ENCODE measurements at regions not wholly inside any gene's neighbourhood (a gene's known extent, or its start where the extent isn't known, plus 50 kb on each side); places are given as distances from the start of the nearest gene placed in this dataset.

GRCh38 chr13:31957772-31958171, 73.8 kb upstream of the FRY start:
- no peaks in the 10 kb centered on the region for H3K27me3 ChIP-seq (ENCODE audit: control insufficient read depth, low read length)
- TF ChIP-seq EZH2phosphoT487 (IDR thresholded peaks at IDR 0.05; ENCODE audit: borderline replicate concordance, low read length) (no peak), CTCF (IDR thresholded peaks at IDR 0.05; ENCODE audit: low read depth, low read length, poor library complexity, severe bottlenecking) (no peak)

DNA sequence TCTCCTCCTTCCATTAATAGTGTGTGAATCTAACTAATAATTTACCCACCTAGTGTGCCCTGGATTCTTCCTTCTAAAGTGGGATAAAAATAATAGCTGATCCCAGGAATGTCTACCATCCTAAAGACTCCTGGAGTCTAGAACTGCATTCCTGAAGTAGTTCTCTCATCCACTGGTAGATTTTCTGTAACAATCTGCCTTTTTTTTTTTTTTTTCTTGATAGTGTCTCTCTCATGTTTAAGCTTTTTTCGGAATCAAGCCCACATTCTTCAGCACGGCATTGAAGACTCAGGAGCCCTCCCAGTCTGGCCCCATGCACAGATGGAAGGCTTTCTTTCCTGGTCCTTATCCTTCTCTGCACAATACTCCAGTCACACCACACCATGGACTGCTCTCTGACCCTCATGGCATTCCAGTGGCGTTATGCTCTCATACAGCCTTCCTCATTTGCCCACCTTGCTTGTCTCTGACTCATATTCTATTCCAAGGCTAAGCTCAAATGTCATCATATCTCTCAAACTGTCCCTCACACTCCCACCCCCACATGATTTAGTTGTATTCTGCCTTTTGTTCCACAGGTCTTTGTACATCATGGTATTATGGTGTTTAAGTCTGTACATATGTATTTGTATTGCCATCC, 68.7 kb upstream of the FRY start:
- no peaks in the 10 kb centered on the region for H3K9me2 ChIP-seq (replicated peaks; ENCODE audit: control insufficient read depth, low read length)
- H4K20me1 ChIP-seq (ENCODE audit: control insufficient read depth, insufficient read depth, low read depth, low read length): no peaks in the 10 kb centered on the region
- H3K36me3 ChIP-seq (ENCODE audit: control insufficient read depth, low read length): no peaks in the 10 kb centered on the region
- no peaks in the 10 kb centered on the region for H3K79me2 ChIP-seq (ENCODE audit: control insufficient read depth, low read length)
- H3F3A ChIP-seq (ENCODE audit: control insufficient read depth, insufficient read depth): peaks cover 9% of the 10 kb centered on the region; the same call in 1 of the 2 replicates
- no peaks in the 10 kb centered on the region for H3K27me3 ChIP-seq (ENCODE audit: control insufficient read depth, low read length)
- H3K4me3 ChIP-seq (ENCODE audit: low read length): no peak overlapping the region
- no peak for TF ChIP-seq EZH2phosphoT487 (IDR thresholded peaks at IDR 0.05; ENCODE audit: borderline replicate concordance, low read length)
- TF ChIP-seq CTCF (IDR thresholded peaks at IDR 0.05; ENCODE audit: low read depth, low read length, poor library complexity, severe bottlenecking): no peak
- no peak overlapping the region for H3K4me2 ChIP-seq (ENCODE audit: low read length)
- no peak overlapping the region for H3K27ac ChIP-seq (ENCODE audit: low read depth, low read length)
- H3K9me3 ChIP-seq (ENCODE audit: control insufficient read depth, insufficient read depth, low read length): peaks cover 3% of the 10 kb centered on the region; the same call in 1 of the 2 replicates
- H3K4me1 ChIP-seq (ENCODE audit: control insufficient read depth, low read length): peaks cover 44% of the 10 kb centered on the region

More at GRCh38 chr13:31957772-31958171, 73.8 kb upstream of the FRY start:
- H4K20me1 ChIP-seq (ENCODE audit: control insufficient read depth, insufficient read depth, low read depth, low read length): no peaks in the 10 kb centered on the region
- no peaks in the 10 kb centered on the region for H3F3A ChIP-seq (ENCODE audit: control insufficient read depth, insufficient read depth)
- no peaks in the 10 kb centered on the region for H3K4me1 ChIP-seq (ENCODE audit: control insufficient read depth, low read length)
- H3K36me3 ChIP-seq (ENCODE audit: control insufficient read depth, low read length): no peaks in the 10 kb centered on the region
- H3K4me3 ChIP-seq (ENCODE audit: low read length): no peak overlapping the region
- H3K4me2 ChIP-seq (ENCODE audit: low read length): no peak overlapping the region
- no peaks in the 10 kb centered on the region for H3K79me2 ChIP-seq (ENCODE audit: control insufficient read depth, low read length)
- no peaks in the 10 kb centered on the region for H3K9me2 ChIP-seq (replicated peaks; ENCODE audit: control insufficient read depth, low read length)
- H3K27ac ChIP-seq (ENCODE audit: low read depth, low read length): no peak overlapping the region
- H3K9me3 ChIP-seq (ENCODE audit: control insufficient read depth, insufficient read depth, low read length): no peaks in the 10 kb centered on the region

DNA sequence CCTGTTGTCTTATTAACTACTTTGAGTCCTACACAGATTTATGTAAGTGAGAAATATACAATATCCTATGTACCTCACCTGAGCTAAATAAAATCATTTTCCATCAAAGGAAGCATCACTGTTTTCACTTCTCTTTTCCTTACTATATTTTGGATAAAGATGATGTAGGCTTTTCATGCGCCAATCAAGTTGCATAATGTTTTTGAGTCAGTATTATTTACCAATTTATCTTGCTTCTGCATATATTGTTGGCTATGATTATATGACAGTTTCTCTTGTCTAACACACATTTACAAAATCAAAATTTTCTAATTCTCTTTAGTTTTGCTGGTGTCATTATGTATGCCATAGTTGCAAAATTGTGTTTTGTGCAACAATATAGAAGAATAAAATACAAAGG, 67.9 kb upstream of the FRY start:
- H3K4me3 ChIP-seq (ENCODE audit: low read length): no peak overlapping the region; the same call in 1 of the 2 replicates
- H3K27ac ChIP-seq (ENCODE audit: low read depth, low read length): no peak overlapping the region
- no peak for TF ChIP-seq EZH2phosphoT487 (IDR thresholded peaks at IDR 0.05; ENCODE audit: borderline replicate concordance, low read length)
- TF ChIP-seq CTCF (IDR thresholded peaks at IDR 0.05; ENCODE audit: low read depth, low read length, poor library complexity, severe bottlenecking): no peak
- H3K4me2 ChIP-seq (ENCODE audit: low read length): peak overlapping the region; percentile 42
- peaks cover 8% of the 10 kb centered on the region; the same call in 1 of the 2 replicates for H3K9me3 ChIP-seq (ENCODE audit: control insufficient read depth, insufficient read depth, low read length)
- peaks cover 9% of the 10 kb centered on the region; the same call in 1 of the 2 replicates for H3F3A ChIP-seq (ENCODE audit: control insufficient read depth, insufficient read depth)
- H3K36me3 ChIP-seq (ENCODE audit: control insufficient read depth, low read length): no peaks in the 10 kb centered on the region
- H3K79me2 ChIP-seq (ENCODE audit: control insufficient read depth, low read length): no peaks in the 10 kb centered on the region
- no peaks in the 10 kb centered on the region for H3K27me3 ChIP-seq (ENCODE audit: control insufficient read depth, low read length)
- H3K9me2 ChIP-seq (replicated peaks; ENCODE audit: control insufficient read depth, low read length): no peaks in the 10 kb centered on the region
- H3K4me1 ChIP-seq (ENCODE audit: control insufficient read depth, low read length): peaks cover 49% of the 10 kb centered on the region
- no peaks in the 10 kb centered on the region for H4K20me1 ChIP-seq (ENCODE audit: control insufficient read depth, insufficient read depth, low read depth, low read length)

Measured in DOHH2 (cell line).